ENCODE measurements at regions not wholly inside any gene's neighbourhood (a gene's known extent, or its start where the extent isn't known, plus 50 kb on each side); places are given as distances from the start of the nearest gene placed in this dataset.

- no peak for TF ChIP-seq CTCF (IDR thresholded peaks at IDR 0.05; ENCODE audit: control extremely low read depth in 1 of 3, insufficient read depth in 1 of 3, low read depth in 1 of 3, low read length in 3 of 3)
- no peak for TF ChIP-seq TCF12 (IDR thresholded peaks at IDR 0.05; ENCODE audit: low read depth, low read length)
- TF ChIP-seq ASH2L (IDR thresholded peaks at IDR 0.05; ENCODE audit: low read length), result no peak
- no peak for TF ChIP-seq EP300 (IDR thresholded peaks at IDR 0.05; ENCODE audit: borderline replicate concordance in 1 of 2, low read depth in 2 of 2, low read length in 2 of 2)
- TF ChIP-seq, protein P1, sequence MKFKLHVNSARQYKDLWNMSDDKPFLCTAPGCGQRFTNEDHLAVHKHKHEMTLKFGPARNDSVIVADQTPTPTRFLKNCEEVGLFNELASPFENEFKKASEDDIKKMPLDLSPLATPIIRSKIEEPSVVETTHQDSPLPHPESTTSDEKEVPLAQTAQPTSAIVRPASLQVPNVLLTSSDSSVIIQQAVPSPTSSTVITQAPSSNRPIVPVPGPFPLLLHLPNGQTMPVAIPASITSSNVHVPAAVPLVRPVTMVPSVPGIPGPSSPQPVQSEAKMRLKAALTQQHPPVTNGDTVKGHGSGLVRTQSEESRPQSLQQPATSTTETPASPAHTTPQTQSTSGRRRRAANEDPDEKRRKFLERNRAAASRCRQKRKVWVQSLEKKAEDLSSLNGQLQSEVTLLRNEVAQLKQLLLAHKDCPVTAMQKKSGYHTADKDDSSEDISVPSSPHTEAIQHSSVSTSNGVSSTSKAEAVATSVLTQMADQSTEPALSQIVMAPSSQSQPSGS (IDR thresholded peaks at IDR 0.05; ENCODE audit: low read length), result no peak
- TF ChIP-seq RFX5 (IDR thresholded peaks at IDR 0.05; ENCODE audit: borderline replicate concordance, low read depth, low read length), result no peak
- no peak for TF ChIP-seq POLR2AphosphoS5 (IDR thresholded peaks at IDR 0.05; ENCODE audit: low read depth, low read length)
- TF ChIP-seq POLR2A (IDR thresholded peaks at IDR 0.05; ENCODE audit: control extremely low read depth in 1 of 2, low read depth in 2 of 2, low read length in 2 of 2), result no peak
- TF ChIP-seq SRF (IDR thresholded peaks at IDR 0.05; ENCODE audit: low read depth, low read length), result no peak
- no peak for TF ChIP-seq SAP30 (IDR thresholded peaks at IDR 0.05; ENCODE audit: insufficient read depth, insufficient replicate concordance, low read length)
- no peak for TF ChIP-seq ATF3 (IDR thresholded peaks at IDR 0.05; ENCODE audit: insufficient read depth, low read depth, low read length)
- TF ChIP-seq HDAC2 (IDR thresholded peaks at IDR 0.05; ENCODE audit: borderline replicate concordance in 1 of 2, low read depth in 2 of 2, low read length in 2 of 2), result no peak
- no peak for TF ChIP-seq CHD2 (IDR thresholded peaks at IDR 0.05; ENCODE audit: low read length)
- no peak for TF ChIP-seq JUND (IDR thresholded peaks at IDR 0.05; ENCODE audit: low read length)
These were observed 258.1 kb upstream of the IRX2 start for GRCh38 chr5:3009605-3010004.
